ENCODE measurements at regions not wholly inside any gene's neighbourhood (a gene's known extent, or its start where the extent isn't known, plus 50 kb on each side); places are given as distances from the start of the nearest gene placed in this dataset.

- POLR2A ChIA-PET (ENCODE audit: low non-redundant PET): no interaction called here
- H3K36me3 ChIP-seq (ENCODE audit: insufficient read depth, low read length, poor library complexity, severe bottlenecking): no peaks in the 10 kb centered on the region
- intact Hi-C loops (cut with micrococcal nuclease; ENCODE audit: unreplicated experiment): loop anchor here (1.0 kb wide), 1 partner anchor 544 kb away; no protein-coding TSS in a partner anchor
- no peaks in the 10 kb centered on the region for H3K9me3 ChIP-seq (ENCODE audit: low read depth, low read length, poor library complexity, severe bottlenecking)
- no peak for DNase-seq (ENCODE audit: low spot score)
- no peaks in the 10 kb centered on the region for H3K27me3 ChIP-seq (replicated peaks; ENCODE audit: insufficient read depth, low read depth, low read length, poor library complexity)
- CTCF ChIA-PET: interaction anchor here (0.6 to 4.7 kb wide), 2 partner anchors 271 to 632 kb away, joined by 3 to 33 read pairs; no protein-coding TSS in a partner anchor
- no peak overlapping the region for H3K27ac ChIP-seq (ENCODE audit: low read depth, low read length, poor library complexity, severe bottlenecking)
- H3K4me1 ChIP-seq (ENCODE audit: insufficient read depth, low read length, poor library complexity, severe bottlenecking): no peaks in the 10 kb centered on the region
- TF ChIP-seq, protein P1, sequence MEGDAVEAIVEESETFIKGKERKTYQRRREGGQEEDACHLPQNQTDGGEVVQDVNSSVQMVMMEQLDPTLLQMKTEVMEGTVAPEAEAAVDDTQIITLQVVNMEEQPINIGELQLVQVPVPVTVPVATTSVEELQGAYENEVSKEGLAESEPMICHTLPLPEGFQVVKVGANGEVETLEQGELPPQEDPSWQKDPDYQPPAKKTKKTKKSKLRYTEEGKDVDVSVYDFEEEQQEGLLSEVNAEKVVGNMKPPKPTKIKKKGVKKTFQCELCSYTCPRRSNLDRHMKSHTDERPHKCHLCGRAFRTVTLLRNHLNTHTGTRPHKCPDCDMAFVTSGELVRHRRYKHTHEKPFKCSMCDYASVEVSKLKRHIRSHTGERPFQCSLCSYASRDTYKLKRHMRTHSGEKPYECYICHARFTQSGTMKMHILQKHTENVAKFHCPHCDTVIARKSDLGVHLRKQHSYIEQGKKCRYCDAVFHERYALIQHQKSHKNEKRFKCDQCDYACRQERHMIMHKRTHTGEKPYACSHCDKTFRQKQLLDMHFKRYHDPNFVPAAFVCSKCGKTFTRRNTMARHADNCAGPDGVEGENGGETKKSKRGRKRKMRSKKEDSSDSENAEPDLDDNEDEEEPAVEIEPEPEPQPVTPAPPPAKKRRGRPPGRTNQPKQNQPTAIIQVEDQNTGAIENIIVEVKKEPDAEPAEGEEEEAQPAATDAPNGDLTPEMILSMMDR (conservative IDR thresholded peaks at IDR 0.05; ENCODE audit: low read depth, low read length): no peak
- TF ChIP-seq EZH2 (IDR thresholded peaks at IDR 0.05; ENCODE audit: borderline replicate concordance, low read depth, low read length, poor library complexity, severe bottlenecking): no peak
- H3K4me3 ChIP-seq (ENCODE audit: low read depth, low read length, poor library complexity, severe bottlenecking): no peak overlapping the region
- no TSS peak for BruUV-seq (replicated peaks)
Observed at GRCh38 chr22:44624689-44625420, 77.1 kb upstream of the PRR5 start.

DNA sequence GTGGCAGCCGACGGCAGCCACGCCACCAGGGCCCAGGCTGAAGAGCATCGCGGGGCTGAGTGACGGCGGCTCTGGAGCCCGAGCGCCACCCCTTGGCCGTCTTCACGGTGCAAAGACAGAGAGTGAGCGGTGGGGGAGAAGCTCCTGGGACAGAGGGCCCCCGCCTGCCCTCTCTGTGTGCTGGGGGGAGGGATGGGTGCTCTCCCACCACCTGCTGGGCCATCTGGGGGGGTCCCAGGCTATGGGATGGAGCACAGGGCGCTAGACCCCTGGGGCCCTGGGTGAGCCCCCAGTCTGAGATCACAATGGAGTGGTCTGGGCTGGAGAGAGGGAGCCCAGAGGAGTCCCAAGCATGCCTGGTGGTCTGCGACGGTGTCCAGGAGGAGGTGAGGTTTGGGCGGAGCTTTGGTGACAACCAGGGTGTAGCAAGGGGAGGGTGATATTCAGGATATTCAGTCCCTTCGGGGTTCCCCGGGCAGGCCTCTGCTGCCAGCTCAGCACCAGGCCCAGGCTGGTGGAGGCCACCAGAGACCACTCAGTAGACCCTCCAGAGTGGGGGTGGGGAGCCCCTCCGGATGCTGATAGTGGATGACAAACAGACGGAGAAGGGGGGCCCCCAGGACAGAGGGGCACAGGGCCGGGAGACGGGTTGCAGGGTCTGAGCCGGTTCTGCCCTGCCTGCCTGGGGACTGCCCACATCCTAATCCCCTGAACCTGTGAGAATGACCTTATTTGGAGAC lies 78.1 kb upstream of the PRR5 start:
- DNase-seq (ENCODE audit: low spot score): peak; percentile 57
- Histone ChIP-seq H3K36me3 (ENCODE audit: insufficient read depth, low read length, poor library complexity, severe bottlenecking) (no peaks in the 10 kb centered on the region), H3K27me3 (replicated peaks; ENCODE audit: insufficient read depth, low read depth, low read length, poor library complexity) (no peaks in the 10 kb centered on the region), H3K27ac (ENCODE audit: low read depth, low read length, poor library complexity, severe bottlenecking) (no peak overlapping the region), H3K9me3 (ENCODE audit: low read depth, low read length, poor library complexity, severe bottlenecking) (no peaks in the 10 kb centered on the region), H3K4me1 (ENCODE audit: insufficient read depth, low read length, poor library complexity, severe bottlenecking) (no peaks in the 10 kb centered on the region), H3K4me3 (ENCODE audit: low read depth, low read length, poor library complexity, severe bottlenecking) (no peak overlapping the region)
- TF ChIP-seq EZH2 (IDR thresholded peaks at IDR 0.05; ENCODE audit: borderline replicate concordance, low read depth, low read length, poor library complexity, severe bottlenecking): no peak
- TF ChIP-seq, protein P1 (conservative IDR thresholded peaks at IDR 0.05; ENCODE audit: low read depth, low read length): peak; percentile 73
- ChIA-PET POLR2A (ENCODE audit: low non-redundant PET) (no interaction called here), CTCF (interaction anchor here (4.7 kb wide), 1 partner anchor 631 kb away, joined by 33 read pairs; no protein-coding TSS in a partner anchor)
- BruUV-seq (replicated peaks): no TSS peak
- intact Hi-C loops (cut with micrococcal nuclease; ENCODE audit: unreplicated experiment): no loop called here

GRCh38 chr22:44622679-44623078 lies 79.3 kb upstream of the PRR5 start:
- DNase-seq (ENCODE audit: low spot score): no peak
- Histone ChIP-seq H3K9me3 (ENCODE audit: low read depth, low read length, poor library complexity, severe bottlenecking) (no peaks in the 10 kb centered on the region), H3K4me1 (ENCODE audit: insufficient read depth, low read length, poor library complexity, severe bottlenecking) (no peaks in the 10 kb centered on the region), H3K27ac (ENCODE audit: low read depth, low read length, poor library complexity, severe bottlenecking) (no peak overlapping the region), H3K4me3 (ENCODE audit: low read depth, low read length, poor library complexity, severe bottlenecking) (no peak overlapping the region), H3K36me3 (ENCODE audit: insufficient read depth, low read length, poor library complexity, severe bottlenecking) (no peaks in the 10 kb centered on the region), H3K27me3 (replicated peaks; ENCODE audit: insufficient read depth, low read depth, low read length, poor library complexity) (no peaks in the 10 kb centered on the region)
- POLR2A ChIA-PET (ENCODE audit: low non-redundant PET): no interaction called here
- BruUV-seq (replicated peaks): no TSS peak
- intact Hi-C loops (cut with micrococcal nuclease; ENCODE audit: unreplicated experiment): no loop called here
- CTCF ChIA-PET: no interaction called here
- TF ChIP-seq, protein P1 (conservative IDR thresholded peaks at IDR 0.05; ENCODE audit: low read depth, low read length): no peak

All from A673 (cell line).